ENCODE measurements at regions not wholly inside any gene's neighbourhood (a gene's known extent, or its start where the extent isn't known, plus 50 kb on each side); places are given as distances from the start of the nearest gene placed in this dataset.

GRCh38 chr11:27921472-27921871 is 186.5 kb downstream of the KIF18A start:
- TF ChIP-seq EZH2phosphoT487 (IDR thresholded peaks at IDR 0.05; ENCODE audit: borderline replicate concordance, low read depth, low read length) (no peak), CTCF (conservative IDR thresholded peaks at IDR 0.05; ENCODE audit: low read length) (no peak)
